Dermis blood vessel endothelial cell (primary cell): ENCODE measurements at regions not wholly inside any gene's neighbourhood (a gene's known extent, or its start where the extent isn't known, plus 50 kb on each side); places are given as distances from the start of the nearest gene placed in this dataset.

Experiments
- DNase-seq: peaks from one replicate; pipeline ENCODE4 v3.0.0; 2010

DNA sequence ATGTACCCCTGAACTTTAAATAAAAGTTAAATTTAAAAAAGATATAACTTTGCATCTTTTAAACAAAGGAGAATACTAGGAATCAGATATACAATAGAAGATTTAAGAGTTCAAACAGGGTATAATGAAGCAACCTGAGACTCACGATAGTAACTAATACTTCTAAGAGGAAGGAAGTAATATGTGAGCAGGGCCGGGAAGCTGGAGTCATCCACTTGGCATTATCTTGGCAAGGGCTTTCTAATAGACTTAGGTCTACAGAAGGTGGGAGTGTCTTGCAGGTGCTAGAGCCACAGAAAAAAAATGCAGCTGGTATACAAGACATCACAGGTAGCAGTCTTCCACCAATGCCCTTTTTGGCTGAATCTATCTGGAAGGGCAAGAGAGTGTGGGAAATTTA, 231.9 kb downstream of the KCTD12 start:
- peak; percentile 56 for DNase-seq

GRCh38 chr13:76651286-76651685, 234.9 kb downstream of the KCTD12 start:
- DNase-seq, result no peak

DNA sequence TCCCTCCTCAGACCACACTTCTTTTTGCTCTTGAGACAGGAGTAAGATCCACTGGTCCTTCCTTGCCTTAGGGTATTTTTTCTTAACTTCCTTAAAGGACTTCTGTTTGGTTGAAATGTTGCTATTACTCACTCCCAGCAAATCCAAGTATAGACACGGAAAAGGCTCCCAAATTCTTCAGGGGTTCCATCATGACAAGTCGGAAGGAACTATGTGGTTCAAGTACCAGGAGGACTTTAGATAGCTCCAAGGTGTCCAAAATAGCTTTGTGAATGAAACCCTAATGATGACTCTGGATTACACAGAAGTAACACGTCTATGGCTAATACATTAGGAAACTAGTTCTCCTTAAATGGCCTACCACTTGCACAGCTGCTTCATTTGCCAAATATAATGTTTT, 238.7 kb downstream of the KCTD12 start:
- DNase-seq, result no peak

- DNase-seq, result no peak
Observed at GRCh38 chr13:76646946-76647345, 239.3 kb downstream of the KCTD12 start.

- DNase-seq, result no peak
Observed at GRCh38 chr13:76645632-76646031, 240.6 kb downstream of the KCTD12 start.

DNA sequence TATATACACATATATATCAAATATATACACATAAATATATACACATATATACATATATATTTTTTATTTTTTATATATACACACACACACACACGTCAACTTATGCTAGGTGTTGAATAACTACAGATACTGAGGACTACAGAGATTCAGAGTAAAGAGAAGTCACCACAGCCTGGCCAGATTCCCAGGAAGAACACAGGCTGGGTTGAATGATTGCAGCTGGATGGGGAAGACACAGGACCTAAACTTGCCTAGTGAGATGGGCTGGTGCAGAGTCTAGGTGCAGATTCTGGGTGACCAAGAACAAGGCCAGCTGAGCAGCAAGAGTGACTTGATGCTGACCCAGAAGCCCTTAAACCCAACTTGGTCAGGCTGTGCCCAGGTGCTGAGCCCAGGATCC, 241.3 kb downstream of the KCTD12 start:
- no peak for DNase-seq

DNA sequence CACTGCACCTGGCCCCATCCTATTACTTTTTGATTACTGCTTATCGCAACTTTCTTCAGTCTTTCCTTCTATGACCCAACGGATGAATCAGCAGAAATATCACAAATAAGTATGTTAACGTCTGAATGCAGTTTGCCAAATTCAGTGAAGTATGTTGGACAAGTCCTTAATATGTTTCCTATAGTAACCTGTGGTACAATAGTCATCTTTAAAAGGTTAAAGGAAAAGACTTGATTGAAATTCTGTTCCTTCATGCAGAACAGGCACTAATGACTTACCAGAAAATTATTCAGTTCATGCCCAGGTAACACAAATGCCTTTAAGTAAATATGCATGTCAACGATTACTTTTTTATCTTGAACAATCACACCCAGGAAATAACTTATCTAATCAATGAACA, 242.6 kb downstream of the KCTD12 start:
- DNase-seq, result no peak

GRCh38 chr13:76641056-76641455, 245.1 kb downstream of the KCTD12 start:
- no peak for DNase-seq

DNA sequence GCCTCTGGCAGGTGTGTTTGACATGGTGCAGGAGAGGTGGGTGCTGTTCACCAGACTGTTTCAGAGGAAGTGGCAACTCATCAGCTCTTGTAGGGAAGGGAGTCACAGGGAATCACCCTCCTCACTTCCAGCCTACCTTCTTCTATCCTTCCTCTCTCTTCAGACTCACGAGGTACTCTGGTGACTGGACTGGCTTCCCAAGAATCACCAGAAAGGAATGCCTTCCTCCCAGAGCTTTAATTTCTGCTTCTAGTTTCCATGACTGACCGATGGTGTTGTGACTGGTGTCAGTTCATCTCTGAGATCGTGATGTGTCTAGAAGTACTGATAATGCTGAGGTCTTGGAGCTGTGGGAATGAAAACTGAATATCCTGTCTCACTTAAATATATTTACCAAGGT, 247.3 kb downstream of the KCTD12 start:
- no peak for DNase-seq

DNA sequence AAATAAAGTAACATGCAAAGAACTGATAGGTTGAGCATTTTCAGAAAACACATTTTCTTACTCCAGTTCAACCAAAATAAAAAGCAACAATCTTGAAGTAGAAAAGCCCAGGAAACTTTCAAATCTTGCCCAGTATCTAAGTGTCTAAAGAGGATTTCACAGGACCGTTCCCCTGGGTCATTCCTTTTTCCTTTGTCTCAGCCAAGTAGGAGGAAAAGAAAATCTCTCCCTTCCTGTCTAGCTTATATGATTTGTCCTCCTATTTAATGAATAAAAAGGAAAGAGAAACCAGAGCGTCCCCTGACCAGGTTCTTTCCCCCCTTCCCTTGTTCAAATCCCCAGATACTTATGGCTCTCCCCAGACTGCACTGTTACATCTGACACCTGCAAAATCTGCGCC, 248.0 kb downstream of the KCTD12 start:
- DNase-seq, result no peak

GRCh38 chr13:76637641-76638141, 248.5 kb downstream of the KCTD12 start:
- peak; percentile 56 for DNase-seq

DNA sequence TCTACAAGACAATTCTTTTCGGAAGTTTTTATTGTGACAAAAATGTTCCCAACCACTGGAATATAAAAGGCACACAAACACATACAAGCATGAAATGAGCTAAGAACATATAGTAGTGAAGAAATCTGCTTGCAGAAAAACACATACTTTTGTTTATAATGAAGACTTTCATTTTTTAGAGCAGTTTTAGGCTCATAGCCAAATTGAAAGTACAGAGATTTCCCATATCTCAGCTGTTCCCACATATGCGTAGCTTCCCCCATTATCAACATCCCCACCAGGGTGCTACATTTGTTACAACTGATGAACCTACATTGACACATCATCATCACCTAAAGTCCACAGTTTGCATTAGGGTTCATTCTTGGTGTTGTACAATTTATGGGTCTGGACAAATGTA, 249.4 kb downstream of the KCTD12 start:
- no peak for DNase-seq

DNA sequence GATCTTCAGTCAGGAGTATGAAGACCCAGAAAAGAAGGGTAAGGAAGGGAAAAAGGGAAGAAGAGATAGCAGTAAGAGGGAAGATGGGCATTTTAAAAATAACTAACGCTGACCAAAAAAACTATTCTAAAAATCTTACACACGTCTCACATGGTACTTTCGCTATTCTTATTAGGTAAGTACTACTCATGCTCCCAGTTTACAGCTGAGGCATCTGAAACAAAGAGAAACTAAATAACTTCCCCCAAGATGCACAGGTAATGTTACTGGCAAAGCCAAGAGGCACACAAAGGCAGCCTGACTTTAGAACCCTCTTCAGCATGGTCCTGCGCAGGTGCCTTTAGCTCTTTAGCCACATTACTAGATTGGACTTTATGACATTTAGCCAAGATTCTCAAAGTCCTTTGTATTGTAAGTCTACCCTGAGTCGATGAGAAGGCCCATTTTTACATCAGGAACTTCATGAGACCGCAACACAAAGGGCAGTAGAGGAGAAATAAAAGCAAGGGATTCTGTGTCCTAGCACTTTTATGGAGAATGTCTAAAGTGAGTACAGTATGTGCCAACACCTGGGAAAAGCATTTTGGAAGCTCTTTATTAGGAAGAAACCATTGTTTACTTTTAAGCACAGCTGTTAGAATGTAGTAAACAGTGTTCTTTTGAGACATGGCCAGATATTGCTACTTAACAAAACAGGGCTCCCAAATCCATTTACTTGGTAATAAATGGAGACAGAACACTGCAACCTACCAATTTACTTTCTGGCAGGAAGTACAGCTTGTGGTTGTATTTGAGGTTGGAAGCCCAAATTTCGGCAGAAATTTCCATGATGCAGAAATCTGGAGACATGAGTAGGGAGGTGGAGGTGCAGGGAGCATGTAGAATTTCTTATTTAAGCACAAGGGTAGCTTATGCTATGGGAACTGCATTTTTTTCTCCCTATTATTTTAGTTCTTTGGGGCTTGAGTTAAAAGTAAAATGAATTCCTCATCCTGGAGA, 250.7 kb downstream of the KCTD12 start:
- DNase-seq, result no peak

DNA sequence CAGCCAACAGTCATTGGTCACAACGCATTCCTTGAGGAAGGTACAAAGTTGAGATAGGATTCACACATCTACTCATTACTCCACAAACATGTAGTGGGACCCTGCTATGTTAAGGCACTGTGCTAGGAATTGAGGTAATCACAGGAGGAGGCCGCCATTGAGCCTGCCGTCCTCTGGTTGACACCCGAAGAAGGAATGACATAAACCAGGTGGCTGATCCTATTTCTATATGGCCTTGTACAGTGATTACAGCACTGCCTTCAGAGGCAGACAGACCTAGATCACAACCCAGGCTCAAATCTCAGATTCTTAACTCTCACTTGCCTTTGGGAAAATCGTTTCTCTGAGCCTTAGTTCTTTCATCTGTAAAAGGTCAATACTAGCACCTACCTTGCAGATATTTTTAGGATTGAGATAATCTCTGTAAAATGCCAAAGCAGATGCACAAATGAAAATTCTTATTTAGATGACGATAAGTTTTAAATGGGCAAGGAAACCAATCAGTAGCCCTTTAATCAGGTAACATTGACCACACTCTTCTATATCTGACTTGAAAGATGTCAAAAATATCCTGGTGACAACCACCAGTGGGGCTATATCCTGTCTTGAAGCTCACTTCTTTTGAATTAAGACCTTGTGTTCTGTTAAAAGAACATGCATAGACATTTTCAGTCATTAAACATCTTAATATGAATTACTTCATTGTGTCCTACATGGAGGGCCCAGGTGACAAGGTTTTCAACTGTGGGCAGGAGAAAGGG, 251.6 kb downstream of the KCTD12 start:
- DNase-seq, result no peak

- DNase-seq, result peak; percentile 30
Observed at GRCh38 chr13:76632401-76633044, 253.7 kb downstream of the KCTD12 start.

DNA sequence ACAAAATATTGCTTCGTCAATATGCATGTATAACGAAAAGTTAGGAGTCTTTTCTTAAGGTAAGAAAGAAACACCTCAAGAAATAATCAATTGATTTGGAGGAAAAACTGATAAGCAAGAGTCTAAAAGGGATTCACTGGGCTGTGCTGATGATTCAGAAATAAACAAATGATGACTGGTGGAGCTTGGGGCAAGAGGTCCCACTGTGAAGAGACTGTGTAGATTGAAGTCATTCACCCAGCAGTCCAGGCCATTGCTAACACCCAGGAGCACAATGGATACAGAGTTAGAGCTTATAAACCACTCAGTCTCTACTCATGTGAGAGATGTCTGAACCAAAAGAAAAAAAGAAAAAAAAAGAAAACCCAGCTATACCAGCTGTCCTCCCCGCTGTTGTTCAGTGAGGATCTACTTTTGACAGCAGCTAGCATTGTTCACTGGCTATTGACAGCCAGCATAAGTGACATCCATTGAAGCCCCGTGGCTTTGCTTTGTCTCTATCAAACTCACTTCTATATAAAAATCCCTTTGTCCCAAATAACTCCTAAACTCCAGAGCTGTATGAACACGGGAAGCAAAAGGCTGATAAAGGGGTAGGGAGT, 255.5 kb downstream of the KCTD12 start:
- no peak for DNase-seq

DNA sequence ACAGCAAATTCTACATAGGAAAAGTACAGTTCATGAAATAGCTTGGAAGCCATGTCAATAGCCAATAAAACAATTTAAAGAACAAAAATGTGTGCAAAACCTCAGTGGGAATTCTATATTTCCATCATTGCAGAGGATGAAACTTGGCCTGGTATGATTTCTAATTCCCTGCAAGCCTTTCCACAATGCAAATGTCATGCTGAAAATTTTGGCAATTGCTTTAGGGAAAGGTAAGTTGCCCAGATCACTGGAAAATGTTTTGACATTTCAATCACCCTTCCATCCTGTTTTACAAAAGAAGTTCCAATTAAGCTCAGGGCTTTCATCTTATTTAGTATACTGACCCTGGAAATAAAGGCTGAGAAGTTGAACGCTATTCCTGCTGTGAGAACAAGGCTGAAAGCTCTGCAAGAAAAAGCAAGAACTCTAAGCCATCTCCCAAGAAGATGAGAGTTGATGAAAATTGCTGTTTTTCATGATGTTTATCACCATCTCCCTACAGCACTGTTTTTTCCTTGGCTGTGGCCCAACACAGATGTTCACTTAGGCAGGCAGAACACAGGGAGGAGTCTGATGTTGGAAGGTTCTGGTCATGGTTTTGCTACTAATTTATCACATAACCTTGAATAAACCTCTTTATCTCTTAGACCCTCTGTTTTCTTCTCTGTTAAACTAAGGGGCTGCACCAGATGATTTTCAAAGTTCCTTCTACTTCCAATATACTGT, 263.7 kb downstream of the KCTD12 start:
- DNase-seq, result peak; percentile 32

DNA sequence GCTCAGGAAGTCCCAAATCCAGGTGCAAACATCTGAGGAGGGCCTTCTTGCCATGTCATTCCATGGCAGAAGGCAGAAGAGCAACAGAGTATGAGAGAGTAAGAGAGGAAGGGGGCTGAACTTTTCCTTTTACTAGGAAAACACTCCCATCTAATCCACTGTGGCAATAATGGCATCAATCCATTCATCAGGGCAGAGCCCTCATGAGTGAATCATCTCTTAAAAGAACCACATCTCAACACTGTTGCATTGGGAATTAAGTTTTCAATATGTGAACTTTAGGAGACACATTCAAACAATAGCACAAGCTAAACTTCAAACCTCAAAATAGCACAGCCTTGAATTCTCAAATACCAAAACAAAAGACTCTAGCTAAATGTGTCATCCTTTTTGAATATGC, 264.5 kb downstream of the KCTD12 start:
- no peak for DNase-seq

DNA sequence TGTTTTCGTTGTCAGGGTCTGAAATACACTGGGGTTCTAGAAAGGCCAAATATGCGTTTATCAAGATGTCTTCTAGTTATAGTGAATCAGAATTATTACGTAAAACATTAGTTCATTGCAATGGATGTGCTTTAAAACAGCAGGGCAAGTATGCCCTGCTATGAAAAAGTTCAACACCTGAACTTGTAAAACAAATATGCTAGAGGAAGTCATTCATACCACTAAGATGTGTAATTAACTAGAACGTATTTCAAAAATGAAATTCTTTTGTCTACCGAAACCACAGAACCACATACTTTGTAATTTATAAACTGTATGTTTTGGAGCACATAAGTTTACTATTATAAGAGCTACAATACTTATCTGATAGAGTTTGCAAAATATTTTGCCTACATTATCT, 266.2 kb downstream of the KCTD12 start:
- DNase-seq, result no peak

- no peak for DNase-seq
Observed at GRCh38 chr13:76619631-76620030, 266.6 kb downstream of the KCTD12 start.

DNA sequence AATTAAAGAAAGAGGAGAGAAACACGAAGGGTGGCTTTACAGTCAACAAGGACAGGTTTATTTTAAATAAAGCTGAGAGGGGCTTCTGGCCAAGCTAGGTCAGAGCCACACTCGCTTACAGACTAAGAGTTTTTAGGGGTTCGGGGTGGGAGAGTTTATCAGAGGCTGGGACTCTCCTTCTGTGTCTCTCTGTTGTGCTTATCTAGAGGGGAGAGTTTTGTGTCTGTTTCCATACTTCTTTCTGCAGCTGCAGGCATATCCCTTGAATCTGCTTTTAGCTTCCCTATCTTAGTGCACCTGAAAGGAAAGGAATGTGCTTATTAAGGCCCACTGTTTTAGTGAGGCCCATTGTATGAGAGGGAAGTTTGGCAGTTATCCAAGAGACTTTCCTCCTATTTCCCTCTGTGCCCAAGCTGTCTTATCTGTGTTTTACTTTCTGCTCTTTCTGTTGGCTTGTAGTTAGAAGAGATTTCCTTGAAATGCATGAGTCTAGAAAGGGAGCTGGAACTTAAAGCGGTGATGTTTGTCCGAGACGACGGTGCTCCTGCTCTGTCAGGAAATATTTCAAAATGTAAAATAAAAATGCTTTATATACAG, 275.3 kb downstream of the KCTD12 start:
- peak; percentile 86 for DNase-seq

- no peak for DNase-seq
Observed at GRCh38 chr13:76609643-76610042, 276.6 kb downstream of the KCTD12 start.
